Neural progenitor cell (in vitro differentiated cells): ENCODE measurements at regions not wholly inside any gene's neighbourhood (a gene's known extent, or its start where the extent isn't known, plus 50 kb on each side); places are given as distances from the start of the nearest gene placed in this dataset.

Source experiments
- CTCF ChIP-seq: fragments of 200-600 bp; sonication (generic); IDR thresholded peaks from 2 replicates; pipeline ENCODE4 v1.5.1; 2017; ENCODE audit warnings: antibody characterized with exemption, mild to moderate bottlenecking
- EZH2 ChIP-seq: fragments of 200-600 bp; sonication (generic); IDR thresholded peaks from 2 replicates; pipeline ENCODE4 v1.6.1; 2017; ENCODE audit warnings: antibody characterized with exemption, mild to moderate bottlenecking, moderate library complexity
- EZH2phosphoT487 ChIP-seq: fragments of 200-600 bp; sonication (generic); IDR thresholded peaks from 2 replicates; pipeline ENCODE4 v1.6.1; 2017; ENCODE audit warnings: antibody characterized with exemption

GRCh38 chr11:25566298-25567200 is 765.4 kb upstream of the ANO3 start:
- TF ChIP-seq EZH2 (no peak), CTCF (no peak), EZH2phosphoT487 (no peak)
